ENCODE measurements at regions not wholly inside any gene's neighbourhood (a gene's known extent, or its start where the extent isn't known, plus 50 kb on each side); places are given as distances from the start of the nearest gene placed in this dataset.

DNA sequence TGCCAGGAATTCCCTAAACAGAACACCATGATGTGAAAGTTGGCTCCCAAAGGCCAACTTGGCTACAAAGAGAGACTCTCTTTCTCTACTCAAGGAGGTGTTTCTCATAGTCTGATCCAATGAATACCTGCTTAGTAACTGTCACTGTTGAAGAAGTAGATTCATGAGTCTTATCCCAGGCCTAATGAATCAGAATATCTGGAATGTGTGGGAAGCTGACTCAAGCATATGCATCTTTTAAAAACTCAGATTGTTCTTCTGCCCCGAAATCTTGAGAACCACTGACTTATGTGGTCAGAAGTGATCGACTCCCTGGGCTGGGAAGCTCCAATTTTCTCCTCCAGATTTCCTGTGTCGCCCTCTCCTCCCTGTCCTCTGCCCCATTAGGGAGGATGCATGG is 345.6 kb downstream of the PLK2 start:
- DNase-seq (ENCODE audit: low spot score), result no peak

- DNase-seq (ENCODE audit: low spot score), result no peak
Measured at GRCh38 chr5:58113172-58113571, 346.7 kb downstream of the PLK2 start.

GRCh38 chr5:58108511-58108910 is 351.4 kb downstream of the PLK2 start:
- DNase-seq (ENCODE audit: low spot score), result no peak

- no peak for DNase-seq (ENCODE audit: low spot score)
Measured at GRCh38 chr5:58107704-58108103, 352.2 kb downstream of the PLK2 start.

GRCh38 chr5:58106754-58107410 is 353.0 kb downstream of the PLK2 start:
- DNase-seq (ENCODE audit: low spot score), result no peak

GRCh38 chr5:58105836-58106235 is 354.1 kb downstream of the PLK2 start:
- DNase-seq (ENCODE audit: low spot score), result no peak

DNA sequence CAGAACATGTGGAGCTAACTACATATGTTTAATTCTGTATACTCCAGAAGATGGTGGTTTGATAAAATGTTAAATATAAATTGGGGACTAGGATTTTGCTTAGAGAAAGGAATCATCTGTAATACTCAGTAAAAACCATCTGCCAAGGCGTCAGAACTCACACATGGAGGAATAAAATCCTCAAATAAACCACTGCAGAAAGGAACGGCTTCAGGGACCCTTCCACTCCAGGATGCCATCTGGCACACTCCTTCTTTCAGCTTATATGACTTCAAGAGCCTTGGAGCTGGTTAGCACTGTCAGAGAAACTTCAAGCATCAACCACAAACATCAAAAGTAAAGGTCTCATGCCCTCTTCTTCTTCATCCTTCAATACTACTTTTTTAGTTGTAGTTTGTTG is 360.6 kb downstream of the PLK2 start:
- DNase-seq (ENCODE audit: low spot score), result no peak

DNA sequence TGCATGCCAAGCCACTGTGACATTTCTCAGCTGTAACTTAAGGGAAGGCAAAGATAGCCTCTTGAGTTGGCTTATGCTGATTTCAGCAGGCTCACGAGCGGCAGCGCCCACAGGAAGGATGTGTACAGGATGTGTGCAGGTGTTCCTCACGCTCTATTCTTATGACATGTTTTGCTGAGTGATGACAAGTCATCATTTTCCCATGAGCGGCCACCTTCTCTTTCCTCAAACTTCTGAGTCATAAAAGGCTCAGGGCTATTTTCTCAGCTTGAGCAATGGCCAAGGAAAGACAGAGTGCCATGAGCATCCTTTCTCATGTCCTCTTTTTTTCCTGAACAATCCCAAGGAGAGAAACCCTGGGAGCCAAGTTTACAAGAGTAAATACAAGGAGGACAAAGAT is 365.9 kb downstream of the PLK2 start:
- no peak for DNase-seq (ENCODE audit: low spot score)

DNA sequence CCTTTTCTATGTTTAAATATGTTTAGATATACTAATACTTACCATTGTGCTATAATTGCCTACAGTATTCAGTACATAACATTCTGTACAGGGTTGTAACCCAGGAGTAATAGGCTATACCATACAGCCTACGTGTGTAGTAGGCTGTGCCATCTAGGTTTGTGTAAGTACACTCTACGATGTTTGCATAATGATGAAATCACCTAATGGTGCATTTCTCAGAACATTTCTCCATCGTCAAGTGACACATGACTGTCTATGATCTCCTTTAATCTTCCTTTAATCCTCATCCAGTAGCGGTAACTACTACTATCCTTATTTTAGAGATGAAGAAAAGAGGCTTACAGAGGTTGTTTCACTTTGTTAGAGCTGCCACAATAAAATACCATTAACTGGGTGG is 369.2 kb downstream of the PLK2 start:
- no peak for DNase-seq (ENCODE audit: low spot score)

DNA sequence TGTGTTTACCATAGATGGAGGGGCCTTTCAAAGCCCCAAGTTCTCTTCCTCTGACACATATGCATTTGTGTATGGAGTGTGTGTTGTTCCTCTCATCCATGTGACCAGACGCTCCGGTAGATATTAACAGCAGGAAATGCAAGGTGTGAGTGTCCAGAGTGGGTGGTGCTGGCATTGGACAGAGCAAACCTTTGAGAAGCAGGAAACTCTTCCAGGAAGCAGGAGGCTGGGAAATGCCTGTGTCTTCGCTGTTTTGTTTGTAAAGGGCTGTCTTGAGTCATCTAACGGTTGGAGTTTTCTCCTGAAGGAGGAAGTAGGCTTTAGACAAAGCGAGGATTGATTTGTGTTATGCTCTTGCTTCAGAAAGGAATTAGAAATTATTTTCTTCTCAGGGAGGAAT is 370.9 kb downstream of the PLK2 start:
- peak; percentile 31 for DNase-seq (ENCODE audit: low spot score)

DNA sequence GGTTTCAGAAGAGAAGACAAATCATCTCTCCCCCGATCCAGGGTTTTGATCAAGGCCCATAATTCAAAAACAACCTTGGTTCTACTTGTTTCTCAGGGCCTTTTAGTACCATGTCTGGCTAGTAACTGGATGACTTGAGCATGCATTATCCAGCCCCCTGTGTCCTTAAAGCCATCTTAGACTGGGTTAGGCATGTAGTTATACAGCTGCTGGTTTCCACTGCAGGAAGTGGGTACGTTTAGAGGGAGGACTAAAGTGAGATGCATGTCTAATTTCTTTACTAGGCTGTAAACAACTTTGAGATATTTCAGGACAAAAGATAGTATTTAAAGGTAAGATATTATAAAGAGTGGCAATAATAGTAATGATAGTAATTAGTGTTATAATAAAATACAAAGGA is 372.0 kb downstream of the PLK2 start:
- DNase-seq (ENCODE audit: low spot score), result no peak

- no peak for DNase-seq (ENCODE audit: low spot score)
Measured at GRCh38 chr5:58087123-58087522, 372.8 kb downstream of the PLK2 start.

DNA sequence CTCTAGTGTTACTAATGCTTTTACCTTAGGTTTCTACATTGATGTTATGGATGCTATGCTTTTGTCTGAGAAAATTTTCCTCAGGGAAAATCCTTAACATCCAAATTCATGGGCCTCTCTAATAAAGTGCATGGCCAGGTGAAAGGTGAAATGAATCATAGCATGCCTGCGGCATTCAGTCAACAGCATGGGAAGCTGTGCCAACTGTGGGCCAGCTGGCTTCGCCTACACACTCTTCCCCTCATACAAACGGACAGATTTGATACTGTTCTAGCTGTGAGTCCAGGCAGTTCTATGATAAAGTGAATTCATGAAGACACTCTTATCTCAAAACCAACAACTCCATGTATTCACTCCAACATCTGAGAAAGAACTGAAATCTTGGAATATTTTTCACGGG is 374.1 kb downstream of the PLK2 start:
- DNase-seq (ENCODE audit: low spot score), result peak; percentile 18

DNA sequence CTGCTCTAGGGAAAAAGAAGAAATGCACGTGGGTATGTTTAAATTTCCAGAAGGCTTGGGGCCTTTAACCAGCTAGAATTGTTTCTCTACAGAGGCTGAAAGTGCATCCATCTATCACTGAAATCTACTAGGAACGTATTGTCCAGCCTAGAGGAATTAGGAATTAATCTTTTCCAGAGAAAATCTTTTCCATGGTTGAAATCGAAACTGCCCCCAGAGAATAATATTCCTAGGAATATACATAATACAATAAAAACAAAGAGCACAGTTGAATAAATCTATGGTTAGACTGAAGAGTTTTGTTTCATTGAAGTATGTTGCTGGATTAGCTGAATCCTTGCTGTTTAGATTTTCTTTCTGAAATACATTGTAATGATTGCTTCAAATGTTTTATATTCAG is 378.5 kb downstream of the PLK2 start:
- DNase-seq (ENCODE audit: low spot score), result no peak

GRCh38 chr5:58080573-58080972 is 379.3 kb downstream of the PLK2 start:
- no peak for DNase-seq (ENCODE audit: low spot score)

DNA sequence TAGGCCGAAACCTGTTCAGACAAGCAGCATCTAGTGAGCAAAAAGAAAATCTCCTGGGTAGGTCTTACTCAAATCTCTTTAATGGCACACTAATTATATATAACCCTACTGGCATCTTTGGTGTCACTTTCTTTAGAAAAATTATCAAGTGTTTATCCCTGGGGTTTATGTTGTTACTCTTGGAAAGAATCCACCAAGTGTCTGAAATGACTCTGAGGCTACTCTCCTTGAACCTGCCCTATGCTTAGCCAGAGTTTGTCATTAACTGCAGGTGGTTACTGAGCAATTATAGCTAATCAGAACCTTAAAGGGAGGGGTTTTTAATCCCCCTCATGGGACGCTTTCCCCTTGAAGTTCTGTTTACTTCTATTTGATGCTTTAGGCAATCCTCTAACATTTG is 381.9 kb downstream of the PLK2 start:
- no peak for DNase-seq (ENCODE audit: low spot score)

DNA sequence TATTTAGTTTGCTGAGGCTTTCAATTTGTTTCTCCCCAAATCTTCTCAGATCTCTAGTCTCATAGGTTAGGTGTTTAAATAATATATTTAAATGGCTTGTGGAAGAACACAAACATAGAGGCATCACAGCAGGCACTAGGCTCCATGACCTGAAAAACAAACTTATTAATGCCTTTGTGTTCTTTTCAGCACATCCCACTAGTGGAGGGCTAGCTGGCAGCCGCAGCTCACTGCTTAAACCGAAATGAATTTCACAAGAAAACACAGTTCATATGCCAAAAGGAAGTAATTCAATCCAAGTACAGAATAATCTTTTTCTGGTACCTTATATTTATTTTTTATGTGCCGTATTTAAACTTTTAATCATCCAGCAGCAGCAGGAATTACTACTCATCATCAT is 382.5 kb downstream of the PLK2 start:
- no peak for DNase-seq (ENCODE audit: low spot score)

DNA sequence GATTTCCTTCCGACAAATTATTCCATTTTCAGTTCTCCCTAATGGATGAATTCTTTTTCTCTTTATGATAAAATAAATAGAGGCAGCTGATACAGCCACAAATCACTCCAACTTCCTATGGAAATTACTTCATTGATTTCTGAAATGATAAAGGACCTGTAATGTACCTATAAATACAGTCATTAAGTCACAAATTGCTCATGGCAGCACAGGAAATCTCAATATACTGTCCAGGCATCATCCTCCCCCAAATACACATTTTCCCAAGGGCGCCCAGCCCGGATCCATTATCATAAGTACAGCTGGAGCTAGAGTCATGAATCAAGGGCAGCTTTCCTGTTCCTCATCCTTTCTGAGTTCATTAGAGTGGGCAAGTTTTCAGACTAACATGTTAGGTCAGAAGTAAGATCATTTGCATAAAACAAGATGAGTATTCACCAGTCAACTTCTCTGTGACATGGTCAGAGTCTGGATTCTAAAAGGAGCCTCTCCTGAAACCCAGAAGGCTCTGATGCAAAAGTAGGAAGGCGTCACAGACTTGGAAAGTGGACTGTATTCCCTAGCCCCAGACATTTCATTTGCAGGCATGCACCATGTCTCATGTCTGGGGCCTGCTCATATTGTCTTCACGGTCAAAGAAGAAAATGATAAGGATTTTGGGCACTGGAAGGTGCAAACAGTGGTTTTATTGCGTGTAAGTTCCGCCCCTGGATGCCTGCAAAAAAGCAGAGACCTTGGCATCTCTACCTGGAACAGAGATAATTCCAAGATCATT is 383.2 kb downstream of the PLK2 start:
- no peak for DNase-seq (ENCODE audit: low spot score)

DNA sequence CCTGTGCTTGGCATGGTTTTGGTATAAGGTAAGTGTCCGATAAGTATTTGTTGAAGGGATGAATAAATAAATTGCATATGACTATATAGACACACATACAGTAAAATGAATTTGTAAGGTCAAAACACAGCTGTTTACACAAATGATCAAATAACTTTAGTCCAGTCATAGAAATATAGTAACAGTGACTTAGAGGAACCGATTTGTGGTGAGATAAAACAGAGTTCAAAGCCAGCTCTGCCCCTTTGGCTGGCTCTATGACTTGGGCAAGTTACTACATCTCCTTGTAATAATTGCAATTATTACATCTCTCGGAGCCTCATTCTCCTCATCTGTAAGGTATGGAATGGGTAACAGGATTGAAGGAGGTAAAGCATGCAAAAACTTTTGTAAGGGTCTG is 384.0 kb downstream of the PLK2 start:
- DNase-seq (ENCODE audit: low spot score), result no peak

GRCh38 chr5:58074717-58075116 is 385.2 kb downstream of the PLK2 start:
- DNase-seq (ENCODE audit: low spot score), result no peak

GRCh38 chr5:58074222-58074621 is 385.7 kb downstream of the PLK2 start:
- no peak for DNase-seq (ENCODE audit: low spot score)

- no peak for DNase-seq (ENCODE audit: low spot score)
Measured at GRCh38 chr5:58073243-58073642, 386.6 kb downstream of the PLK2 start.

DNA sequence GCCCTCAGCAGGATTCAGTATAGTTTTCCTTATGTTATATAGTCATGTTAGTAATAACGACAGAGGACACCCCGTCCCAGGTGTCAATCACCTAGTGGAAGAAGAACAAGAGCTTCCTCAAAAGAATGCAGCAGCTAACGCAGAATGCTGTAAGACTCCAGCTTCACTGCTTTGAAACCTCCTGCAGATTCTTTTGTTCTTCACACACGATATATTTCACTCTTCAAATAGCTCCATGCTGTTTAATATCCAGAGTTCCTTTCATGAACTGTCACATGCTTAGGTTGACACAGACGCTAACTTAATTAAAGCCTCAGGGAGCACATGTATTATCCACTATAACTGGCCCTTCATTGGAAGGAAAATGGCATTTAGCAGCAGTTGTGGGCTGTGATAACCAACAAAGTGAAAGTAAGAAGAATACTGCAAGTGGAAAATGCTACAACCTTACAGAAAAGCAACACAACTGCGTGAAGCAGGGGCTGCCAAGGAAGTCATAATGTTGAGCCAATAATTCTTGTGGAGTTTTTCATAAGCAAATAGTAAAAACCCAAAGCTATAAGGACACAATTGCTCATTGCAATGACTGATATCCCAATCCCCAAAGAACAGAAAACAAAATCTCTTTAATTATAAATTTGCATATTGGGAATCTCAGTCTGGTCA is 387.5 kb downstream of the PLK2 start:
- DNase-seq (ENCODE audit: low spot score), result no peak
